NCI-H748 treated with DMSO at 0.1 percent for 48 hours (cell line): ENCODE measurements at regions not wholly inside any gene's neighbourhood (a gene's known extent, or its start where the extent isn't known, plus 50 kb on each side); places are given as distances from the start of the nearest gene placed in this dataset.
"Not testable (repeated sequence)": the region's sequence is repeated elsewhere in the genome, so short reads cannot be mapped to it uniquely, and the experiment has no call there.

Experiments used
- DNase-seq: peaks from one replicate; lab custom pipeline; 2025; lab: John Stamatoyannopoulos, UW

DNA sequence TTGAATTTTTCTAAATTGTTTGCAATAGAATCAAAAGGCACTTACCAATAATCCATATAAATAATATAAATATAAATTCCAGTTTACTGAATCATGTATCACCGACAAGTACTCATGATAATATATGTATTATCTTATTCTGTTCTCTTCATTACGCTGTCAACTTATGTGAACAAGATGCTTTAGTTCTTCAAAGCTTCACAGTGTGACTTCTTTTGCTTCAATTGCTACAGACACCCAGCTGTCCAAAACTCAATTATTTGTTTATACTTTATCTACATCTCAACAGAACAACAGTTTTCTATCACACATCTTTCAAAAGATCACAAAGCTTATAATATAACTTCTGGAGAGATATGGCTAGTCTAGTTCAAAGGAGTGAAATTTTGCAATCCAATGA, 1499.9 kb upstream of the PCDH10 start:
- DNase-seq = no peak

- DNase-seq = no peak
Observed at GRCh38 chr4:131650951-131651350, 1498.1 kb upstream of the PCDH10 start.

DNA sequence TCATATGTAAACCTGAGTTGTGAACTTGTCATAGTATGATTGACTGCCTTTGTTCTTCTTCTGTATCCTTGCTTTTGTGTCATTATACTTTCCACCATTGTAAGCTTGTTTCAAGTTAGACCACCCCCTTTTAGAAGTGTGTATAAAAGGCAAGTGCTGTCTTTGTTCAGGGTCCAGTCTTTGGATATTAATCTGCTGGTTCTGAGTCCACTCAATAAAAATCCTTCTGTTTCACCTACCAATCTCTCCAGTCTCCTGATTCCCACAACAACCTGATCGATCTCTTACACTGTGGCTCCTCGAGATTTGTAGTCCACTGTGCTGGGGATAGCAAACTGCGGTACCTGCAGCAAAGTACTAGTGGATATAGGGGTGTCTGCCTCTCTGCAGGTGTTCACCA, 1465.8 kb upstream of the PCDH10 start:
- DNase-seq = not testable (repeated sequence)

DNA sequence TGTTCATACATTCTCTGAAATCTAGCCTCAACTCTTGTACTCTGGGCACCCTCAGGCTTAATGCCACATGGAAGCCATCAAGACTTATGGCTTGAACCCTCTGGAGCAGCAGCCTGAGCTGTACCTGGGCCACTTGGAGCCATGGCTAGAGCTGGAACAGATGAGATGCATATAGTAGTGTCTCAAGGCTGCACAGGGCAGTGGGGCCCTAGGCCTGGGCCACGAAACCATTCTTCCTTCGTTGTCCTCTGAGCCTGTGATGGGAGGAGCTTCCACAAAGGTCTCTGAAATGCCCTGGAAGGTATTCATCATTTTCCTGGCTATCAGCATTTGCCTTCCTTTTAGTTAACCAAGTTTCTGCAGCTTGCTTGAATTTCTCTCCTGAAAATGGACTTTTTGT, 1427.2 kb upstream of the PCDH10 start:
- no peak for DNase-seq

- DNase-seq = not testable (repeated sequence)
Observed at GRCh38 chr4:131723069-131723468, 1426.0 kb upstream of the PCDH10 start.

GRCh38 chr4:131724847-131725246, 1424.2 kb upstream of the PCDH10 start:
- not testable (repeated sequence) for DNase-seq

DNA sequence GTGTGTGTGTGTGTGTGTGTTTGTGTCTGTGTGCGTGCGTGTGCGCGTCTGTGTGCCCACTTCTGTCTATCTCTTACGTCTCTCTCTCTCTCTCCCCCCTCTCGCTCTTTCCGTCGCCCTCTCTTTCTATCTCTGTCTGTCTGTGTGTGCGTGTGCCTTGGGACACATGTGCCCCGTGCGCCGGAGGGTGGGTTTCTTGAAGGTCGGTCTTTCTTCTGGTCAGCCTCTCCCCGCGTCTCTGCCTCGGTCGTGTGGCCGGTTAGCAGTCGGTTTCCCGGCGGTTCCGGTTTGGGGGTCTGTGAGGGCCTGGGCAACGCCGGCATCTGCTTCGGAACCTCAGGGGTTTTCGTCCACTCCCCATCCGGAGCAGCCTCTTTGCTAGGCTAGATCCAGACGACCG, 1423.6 kb upstream of the PCDH10 start:
- DNase-seq = not testable (repeated sequence)

GRCh38 chr4:131726940-131727339, 1422.2 kb upstream of the PCDH10 start:
- not testable (repeated sequence) for DNase-seq

DNA sequence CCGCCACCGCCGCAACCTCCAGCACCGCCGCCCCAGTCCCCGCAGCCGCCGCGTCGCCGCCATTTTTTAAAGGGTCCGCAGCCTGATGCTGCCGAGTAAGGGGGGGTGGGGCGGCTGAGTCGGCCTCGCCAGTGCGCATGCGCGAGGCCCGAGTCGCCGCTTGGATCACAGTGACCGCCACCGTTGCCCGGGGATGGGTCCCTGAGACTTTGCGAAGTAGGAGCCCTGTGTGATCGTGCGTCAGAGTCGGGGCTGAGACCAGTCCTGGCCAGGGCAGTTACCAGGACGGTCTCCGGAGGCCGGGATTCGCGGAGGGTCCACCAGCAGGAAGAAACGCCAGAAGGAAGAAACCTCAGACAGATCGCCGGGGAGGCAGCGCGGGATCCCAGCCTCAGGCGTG, 1421.7 kb upstream of the PCDH10 start:
- DNase-seq = not testable (repeated sequence)

- not testable (repeated sequence) for DNase-seq
Observed at GRCh38 chr4:131729205-131729604, 1419.9 kb upstream of the PCDH10 start.

DNA sequence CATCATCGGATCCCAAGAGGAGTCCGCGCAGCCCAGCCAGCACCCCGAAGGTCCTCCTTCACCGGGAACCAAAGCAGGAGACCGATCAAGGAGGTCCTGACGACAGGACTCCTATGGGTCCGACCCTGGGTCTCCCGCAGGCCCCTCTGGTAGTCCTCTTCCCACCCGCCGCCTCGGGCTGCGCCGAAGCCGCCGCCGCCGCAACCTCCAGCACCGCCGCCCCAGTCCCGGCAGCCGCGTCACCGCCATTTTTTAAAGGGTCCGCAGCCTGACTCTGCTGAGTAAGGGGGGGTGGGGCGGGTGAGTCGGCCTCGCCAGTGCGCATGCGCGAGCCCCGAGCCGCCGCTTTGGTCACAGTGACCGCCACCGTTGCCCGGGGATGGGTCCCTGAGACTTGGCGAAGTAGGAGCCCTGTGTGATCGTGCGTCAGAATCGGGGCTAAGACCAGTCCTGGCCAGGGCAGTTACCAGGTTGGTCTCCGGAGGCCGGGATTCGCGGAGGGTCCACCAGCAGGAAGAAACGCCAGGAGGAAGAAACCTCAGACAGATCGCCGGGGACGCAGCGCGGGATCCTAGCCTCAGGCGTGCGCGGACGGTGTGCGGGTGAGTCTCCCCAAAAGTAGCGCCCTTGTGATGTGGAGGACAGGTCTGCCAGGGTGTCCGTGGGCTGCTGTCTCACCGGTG, 1419.2 kb upstream of the PCDH10 start:
- not testable (repeated sequence) for DNase-seq

DNA sequence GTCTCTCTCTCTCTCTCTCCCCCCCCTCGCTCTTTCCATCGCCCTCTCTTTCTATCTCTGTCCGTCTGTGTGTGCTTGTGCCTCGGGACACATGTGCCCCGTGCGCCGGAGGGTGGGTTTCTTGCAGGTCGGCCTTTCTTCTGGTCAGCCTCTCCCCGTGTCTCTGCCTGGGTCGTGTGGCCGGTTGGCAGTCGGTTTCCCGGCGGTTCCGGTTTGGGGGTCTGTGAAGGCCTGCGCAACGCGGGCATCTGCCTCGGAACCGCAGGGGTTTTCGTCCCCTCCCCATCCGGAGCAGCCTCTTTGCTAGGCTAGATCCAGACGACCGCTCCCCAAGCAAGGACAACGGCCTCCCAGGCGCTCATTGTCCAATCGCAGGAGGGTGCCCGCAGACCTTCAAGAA, 1418.5 kb upstream of the PCDH10 start:
- DNase-seq = not testable (repeated sequence)

- not testable (repeated sequence) for DNase-seq
Observed at GRCh38 chr4:131732034-131732630, 1417.0 kb upstream of the PCDH10 start.

GRCh38 chr4:131734321-131734720, 1414.8 kb upstream of the PCDH10 start:
- not testable (repeated sequence) for DNase-seq

GRCh38 chr4:131734851-131735385, 1414.2 kb upstream of the PCDH10 start:
- not testable (repeated sequence) for DNase-seq

DNA sequence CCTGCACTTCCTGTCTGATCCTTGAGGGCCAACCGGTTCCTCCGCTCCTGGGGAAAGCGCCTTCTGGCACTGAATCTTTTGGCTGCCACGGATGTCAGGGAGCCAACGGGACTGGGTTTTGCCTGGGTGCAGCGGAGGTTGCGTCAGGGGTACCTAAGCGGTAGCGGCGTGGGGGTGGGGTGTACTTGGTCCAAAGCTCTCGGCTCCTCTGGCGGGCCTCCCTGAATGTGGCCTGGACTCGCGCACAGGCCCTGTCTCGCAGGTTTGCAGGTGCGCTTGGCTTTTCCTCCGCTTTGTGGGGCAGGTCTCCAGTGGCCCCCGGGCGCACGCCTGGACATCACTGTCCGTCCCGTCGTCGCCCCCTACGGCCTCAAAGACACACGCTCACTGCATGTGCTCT, 1410.1 kb upstream of the PCDH10 start:
- not testable (repeated sequence) for DNase-seq

- not testable (repeated sequence) for DNase-seq
Observed at GRCh38 chr4:131741836-131742235, 1407.3 kb upstream of the PCDH10 start.

DNA sequence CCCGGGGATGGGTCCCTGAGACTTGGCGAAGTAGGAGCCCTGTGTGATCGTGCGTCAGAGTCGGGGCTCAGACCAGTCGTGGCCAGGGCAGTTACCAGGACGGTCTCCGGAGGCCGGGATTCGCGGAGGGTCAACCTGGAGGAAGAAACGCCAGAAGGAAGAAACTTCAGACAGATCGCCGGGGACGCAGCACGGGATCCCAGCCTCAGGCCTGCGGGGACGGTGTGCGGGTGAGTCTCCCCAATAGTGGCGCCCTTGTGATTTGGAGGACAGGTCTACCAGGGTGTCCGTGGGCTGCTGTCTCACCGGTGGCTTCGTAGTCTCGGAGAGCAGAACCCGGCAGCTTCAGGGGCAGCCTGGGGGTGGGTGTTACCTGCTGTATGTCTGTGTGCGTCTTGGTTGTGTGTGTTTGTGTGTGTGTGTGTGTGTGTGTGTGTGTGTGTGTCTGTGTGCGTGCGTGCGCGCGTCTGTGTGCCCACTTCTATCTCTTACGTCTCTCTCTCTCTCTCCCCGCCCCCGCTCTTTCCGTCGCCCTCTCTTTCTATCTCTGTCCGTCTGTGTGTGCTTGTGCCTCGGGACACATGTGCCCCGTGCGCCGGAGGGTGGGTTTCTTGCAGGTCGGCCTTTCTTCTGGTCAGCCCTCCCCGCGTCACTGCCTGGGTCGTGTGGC, 1406.4 kb upstream of the PCDH10 start:
- DNase-seq = not testable (repeated sequence)

GRCh38 chr4:131743348-131743747, 1405.7 kb upstream of the PCDH10 start:
- not testable (repeated sequence) for DNase-seq

DNA sequence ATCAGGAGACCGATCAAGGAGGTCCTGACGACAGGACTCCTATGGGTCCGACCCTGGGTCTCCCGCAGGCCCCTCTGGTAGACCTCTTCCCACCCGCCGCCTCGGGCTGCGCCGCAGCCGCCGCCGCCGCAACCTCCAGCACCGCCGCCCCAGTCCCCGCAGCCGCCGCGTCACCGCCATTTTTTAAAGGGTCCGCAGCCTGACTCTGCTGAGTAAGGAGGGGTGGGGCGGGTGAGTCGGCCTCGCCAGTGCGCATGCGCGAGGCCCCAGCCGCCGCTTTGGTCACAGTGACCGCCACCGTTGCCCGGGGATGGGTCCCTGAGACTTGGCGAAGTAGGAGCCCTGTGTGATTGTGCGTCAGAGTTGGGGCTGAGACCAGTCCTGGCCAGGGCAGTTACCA, 1401.9 kb upstream of the PCDH10 start:
- not testable (repeated sequence) for DNase-seq

- not testable (repeated sequence) for DNase-seq
Observed at GRCh38 chr4:131749224-131749623, 1399.9 kb upstream of the PCDH10 start.

GRCh38 chr4:131750006-131750405, 1399.1 kb upstream of the PCDH10 start:
- not testable (repeated sequence) for DNase-seq

GRCh38 chr4:131750469-131750868, 1398.6 kb upstream of the PCDH10 start:
- DNase-seq = not testable (repeated sequence)
